ENCODE measurements at regions not wholly inside any gene's neighbourhood (a gene's known extent, or its start where the extent isn't known, plus 50 kb on each side); places are given as distances from the start of the nearest gene placed in this dataset.

DNA sequence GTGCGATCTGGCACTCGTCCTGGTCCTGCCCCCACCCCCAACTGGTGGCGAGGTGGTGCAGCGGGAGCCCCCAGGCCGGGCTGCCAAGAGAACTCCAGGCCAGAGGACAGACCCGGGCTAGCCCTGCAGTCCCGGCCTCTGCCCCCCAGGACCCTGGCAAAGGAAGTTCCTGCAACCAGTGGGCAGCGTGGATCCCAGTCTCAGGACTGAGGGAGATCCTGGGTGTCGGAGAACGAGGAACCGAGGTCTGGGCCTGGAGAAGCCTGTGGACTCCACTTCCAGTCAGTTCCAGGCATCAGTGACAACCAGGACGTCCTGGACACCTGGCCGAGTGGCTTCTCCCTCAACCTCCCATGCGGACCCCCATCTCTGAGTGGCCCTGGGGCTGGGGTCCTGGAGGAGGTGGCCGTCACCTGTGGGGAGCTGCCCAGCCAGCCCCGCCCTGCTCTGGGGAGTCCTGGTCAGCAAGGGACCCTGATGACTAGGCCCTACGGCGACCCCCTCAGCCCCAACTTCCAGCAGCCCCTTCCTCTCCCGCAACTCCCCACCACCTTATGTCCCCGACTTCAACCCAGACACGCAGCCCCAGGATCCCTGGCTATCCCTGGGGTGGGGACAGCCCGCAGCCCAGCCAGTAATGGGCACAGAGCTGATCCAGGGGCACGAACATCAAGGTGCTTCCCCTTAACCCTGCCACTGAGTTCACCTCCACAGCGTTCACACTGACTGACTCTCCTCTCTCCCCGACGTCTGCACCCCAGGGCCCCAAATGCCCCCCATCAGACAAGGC, 53.7 kb upstream of the NKX1-1 start:
- no peak for TF ChIP-seq CTCF (conservative IDR thresholded peaks at IDR 0.05; ENCODE audit: low read length)
- Histone ChIP-seq H4K20me1 (ENCODE audit: insufficient read depth, low read length) (no peaks in the 10 kb centered on the region), H3K4me2 (ENCODE audit: low read length) (no peak overlapping the region), H3K4me3 (ENCODE audit: low read depth, low read length, poor library complexity, severe bottlenecking) (no peak overlapping the region), H3K4me1 (ENCODE audit: insufficient read depth, low read length, poor library complexity, severe bottlenecking) (no peaks in the 10 kb centered on the region), H3K9me3 (ENCODE audit: low read length) (no peaks in the 10 kb centered on the region), H3K27ac (ENCODE audit: low read depth, low read length, poor library complexity, severe bottlenecking) (no peak overlapping the region), H3K9me2 (ENCODE audit: insufficient read depth, low read length) (no peaks in the 10 kb centered on the region), H3K36me3 (ENCODE audit: insufficient read depth, low read length) (no peaks in the 10 kb centered on the region), H2AFZ (ENCODE audit: low read length) (no peak overlapping the region), H3K79me2 (ENCODE audit: insufficient read depth, low read depth, low read length) (no peaks in the 10 kb centered on the region)
- DNase-seq (ENCODE audit: low spot score) = no peak
- no TSS peak for BruUV-seq (replicated peaks)
- ChIA-PET POLR2A (interaction anchor here (0.5 kb wide), 1 partner anchor 34 kb away, joined by 3 read pairs; no protein-coding TSS in a partner anchor), CTCF (ENCODE audit: unreplicated experiment) (no interaction called here)
- intact Hi-C loops (cut with micrococcal nuclease; ENCODE audit: unreplicated experiment) = no loop called here

- Histone ChIP-seq H3K36me3 (ENCODE audit: insufficient read depth, low read length) (no peaks in the 10 kb centered on the region), H4K20me1 (ENCODE audit: insufficient read depth, low read length) (no peaks in the 10 kb centered on the region), H3K4me3 (ENCODE audit: low read depth, low read length, poor library complexity, severe bottlenecking) (no peak overlapping the region), H3K27ac (ENCODE audit: low read depth, low read length, poor library complexity, severe bottlenecking) (no peak overlapping the region), H3K4me2 (ENCODE audit: low read length) (no peak overlapping the region), H3K9me2 (ENCODE audit: insufficient read depth, low read length) (no peaks in the 10 kb centered on the region), H3K4me1 (ENCODE audit: insufficient read depth, low read length, poor library complexity, severe bottlenecking) (no peaks in the 10 kb centered on the region), H3K79me2 (ENCODE audit: insufficient read depth, low read depth, low read length) (no peaks in the 10 kb centered on the region), H3K9me3 (ENCODE audit: low read length) (no peaks in the 10 kb centered on the region), H2AFZ (ENCODE audit: low read length) (no peak overlapping the region)
- intact Hi-C loops (cut with micrococcal nuclease; ENCODE audit: unreplicated experiment) = no loop called here
- BruUV-seq (replicated peaks) = no TSS peak
- no peak for DNase-seq (ENCODE audit: low spot score)
- ChIA-PET CTCF (ENCODE audit: unreplicated experiment) (no interaction called here), POLR2A (no interaction called here)
- TF ChIP-seq EZH2phosphoT487 (IDR thresholded peaks at IDR 0.05; ENCODE audit: borderline replicate concordance, low read depth, low read length) (no peak), CTCF (conservative IDR thresholded peaks at IDR 0.05; ENCODE audit: low read length) (no peak)
Observed at GRCh38 chr4:1459081-1459721, 53.0 kb upstream of the NKX1-1 start.

DNA sequence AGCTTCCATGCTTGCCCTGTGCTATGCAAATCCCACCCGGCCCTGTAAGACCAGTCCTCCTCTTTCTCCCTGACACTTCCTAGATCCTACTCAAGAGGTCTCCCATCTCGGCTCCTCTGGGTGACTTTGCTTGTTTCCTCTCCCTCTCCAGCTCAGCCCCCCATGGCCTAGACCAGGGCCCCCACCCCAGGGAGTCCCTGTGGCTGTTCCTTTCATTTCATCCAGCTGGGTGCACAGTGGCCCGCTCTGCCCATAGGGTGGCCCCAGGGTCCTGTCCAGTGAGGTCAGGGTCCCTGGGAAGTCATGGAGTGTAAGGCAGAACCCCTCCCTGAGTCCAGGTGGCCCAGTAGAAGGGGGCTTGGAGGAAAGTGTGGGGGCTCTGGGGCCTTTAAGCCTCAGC, 52.3 kb upstream of the NKX1-1 start:
- POLR2A ChIA-PET = no interaction called here
- Histone ChIP-seq H3K27ac (ENCODE audit: low read depth, low read length, poor library complexity, severe bottlenecking) (no peak overlapping the region), H3K9me3 (ENCODE audit: low read length) (no peaks in the 10 kb centered on the region), H3K4me3 (ENCODE audit: low read depth, low read length, poor library complexity, severe bottlenecking) (no peak overlapping the region), H3K36me3 (ENCODE audit: insufficient read depth, low read length) (no peaks in the 10 kb centered on the region), H3K4me2 (ENCODE audit: low read length) (no peak overlapping the region), H3K9me2 (ENCODE audit: insufficient read depth, low read length) (no peaks in the 10 kb centered on the region), H4K20me1 (ENCODE audit: insufficient read depth, low read length) (no peaks in the 10 kb centered on the region), H3K4me1 (ENCODE audit: insufficient read depth, low read length, poor library complexity, severe bottlenecking) (no peaks in the 10 kb centered on the region), H3K79me2 (ENCODE audit: insufficient read depth, low read depth, low read length) (no peaks in the 10 kb centered on the region), H2AFZ (ENCODE audit: low read length) (no peak overlapping the region)
- BruUV-seq (replicated peaks) = no TSS peak
- CTCF ChIA-PET (ENCODE audit: unreplicated experiment) = no interaction called here
- TF ChIP-seq CTCF (conservative IDR thresholded peaks at IDR 0.05; ENCODE audit: low read length) (no peak), EZH2phosphoT487 (IDR thresholded peaks at IDR 0.05; ENCODE audit: borderline replicate concordance, low read depth, low read length) (no peak)
- intact Hi-C loops (cut with micrococcal nuclease; ENCODE audit: unreplicated experiment) = no loop called here
- DNase-seq (ENCODE audit: low spot score) = no peak

Measured in OCI-LY7 (cell line).